ENCODE measurements at regions not wholly inside any gene's neighbourhood (a gene's known extent, or its start where the extent isn't known, plus 50 kb on each side); places are given as distances from the start of the nearest gene placed in this dataset.
"Not testable (repeated sequence)": the region's sequence is repeated elsewhere in the genome, so short reads cannot be mapped to it uniquely, and the experiment has no call there.

DNA sequence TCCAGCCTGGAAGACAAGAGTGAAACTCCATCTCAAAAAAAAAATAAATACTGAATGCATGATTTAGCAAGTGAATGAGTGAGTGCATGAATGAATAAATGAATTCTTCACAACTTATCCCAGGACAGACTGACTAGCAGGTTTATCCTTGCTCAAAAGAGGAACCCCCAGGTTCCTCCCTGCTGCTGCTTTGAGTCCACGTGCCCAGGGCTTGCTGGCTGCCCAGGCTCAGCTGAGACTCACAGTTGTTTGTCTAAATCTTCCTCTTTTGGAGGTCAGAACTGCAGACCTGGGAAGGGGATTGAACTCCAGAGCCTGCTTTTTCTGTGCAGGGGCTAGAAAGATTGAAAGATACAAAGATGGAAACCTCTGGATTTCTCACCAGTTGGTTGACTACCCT lies 117.4 kb upstream of the TMEM45B start:
- no peak for DNase-seq (ENCODE audit: low read depth, low spot score)

DNA sequence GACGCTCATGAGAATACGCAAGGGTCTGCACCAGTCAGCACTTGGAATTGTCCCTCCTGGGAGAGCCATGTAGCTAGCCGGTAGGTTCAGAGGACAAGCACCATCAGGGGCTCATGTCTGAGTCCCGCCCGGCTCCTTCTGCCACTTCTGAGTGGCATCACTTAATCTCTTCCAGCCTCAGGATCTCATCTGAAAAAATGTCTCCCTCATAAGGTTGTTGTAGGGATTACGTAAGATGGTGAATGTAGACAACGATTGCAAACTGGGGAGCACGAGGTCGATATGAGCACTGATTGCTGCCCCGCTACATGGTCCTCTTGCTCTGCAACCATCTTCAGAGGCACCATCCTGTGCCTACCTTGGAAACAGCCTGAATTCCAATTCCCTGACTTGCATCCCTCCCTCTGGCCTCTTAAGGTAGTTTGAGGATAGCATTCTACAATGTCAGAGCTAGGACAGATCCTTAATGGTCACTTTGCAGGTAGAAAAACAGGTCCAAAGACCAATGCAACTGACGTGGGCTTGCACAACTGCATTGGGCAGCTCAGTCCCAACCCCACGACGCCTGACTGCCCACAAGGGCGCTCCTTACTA lies 115.8 kb upstream of the TMEM45B start:
- DNase-seq (ENCODE audit: low read depth, low spot score): no peak

DNA sequence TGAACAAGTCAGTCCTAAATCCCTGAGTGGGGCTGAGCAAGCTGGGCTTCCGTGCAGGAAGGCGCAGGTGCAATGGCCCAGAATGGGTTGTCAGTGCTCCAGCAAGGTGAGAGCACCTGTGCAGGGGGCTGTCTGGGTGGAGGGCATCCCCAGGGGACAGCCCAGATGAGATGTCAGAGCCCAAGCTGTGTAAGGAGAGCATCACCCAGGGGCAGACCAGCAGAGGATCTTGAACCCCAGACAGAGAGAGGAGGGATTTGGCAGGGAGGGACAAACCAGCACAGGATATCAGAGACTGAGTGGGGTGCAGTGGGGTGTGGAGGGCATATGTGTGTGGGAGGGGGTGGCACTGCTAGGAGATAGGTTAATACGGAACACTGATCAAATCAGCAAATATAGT lies 114.9 kb upstream of the TMEM45B start:
- no peak for DNase-seq (ENCODE audit: low read depth, low spot score)

DNA sequence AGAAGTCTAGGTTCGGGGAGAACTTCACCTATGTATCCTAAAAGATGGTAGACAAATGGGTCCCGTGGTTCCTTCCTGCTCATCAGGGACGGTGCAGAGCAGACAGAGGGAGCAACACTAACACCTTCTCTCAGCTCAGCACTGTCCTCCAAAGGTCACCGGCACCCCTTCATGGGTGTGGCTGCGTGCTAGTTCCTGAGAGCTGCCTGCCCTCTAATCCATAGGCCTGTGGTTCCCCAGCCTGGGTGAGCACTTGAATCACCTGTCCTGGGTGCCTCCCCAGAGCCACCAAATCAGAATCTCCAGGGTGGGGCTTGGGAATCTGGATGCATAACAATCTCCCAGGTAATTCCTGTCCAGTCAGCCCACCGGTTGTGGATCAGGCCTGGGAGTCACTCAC lies 113.9 kb upstream of the TMEM45B start:
- no peak for DNase-seq (ENCODE audit: low read depth, low spot score)

DNA sequence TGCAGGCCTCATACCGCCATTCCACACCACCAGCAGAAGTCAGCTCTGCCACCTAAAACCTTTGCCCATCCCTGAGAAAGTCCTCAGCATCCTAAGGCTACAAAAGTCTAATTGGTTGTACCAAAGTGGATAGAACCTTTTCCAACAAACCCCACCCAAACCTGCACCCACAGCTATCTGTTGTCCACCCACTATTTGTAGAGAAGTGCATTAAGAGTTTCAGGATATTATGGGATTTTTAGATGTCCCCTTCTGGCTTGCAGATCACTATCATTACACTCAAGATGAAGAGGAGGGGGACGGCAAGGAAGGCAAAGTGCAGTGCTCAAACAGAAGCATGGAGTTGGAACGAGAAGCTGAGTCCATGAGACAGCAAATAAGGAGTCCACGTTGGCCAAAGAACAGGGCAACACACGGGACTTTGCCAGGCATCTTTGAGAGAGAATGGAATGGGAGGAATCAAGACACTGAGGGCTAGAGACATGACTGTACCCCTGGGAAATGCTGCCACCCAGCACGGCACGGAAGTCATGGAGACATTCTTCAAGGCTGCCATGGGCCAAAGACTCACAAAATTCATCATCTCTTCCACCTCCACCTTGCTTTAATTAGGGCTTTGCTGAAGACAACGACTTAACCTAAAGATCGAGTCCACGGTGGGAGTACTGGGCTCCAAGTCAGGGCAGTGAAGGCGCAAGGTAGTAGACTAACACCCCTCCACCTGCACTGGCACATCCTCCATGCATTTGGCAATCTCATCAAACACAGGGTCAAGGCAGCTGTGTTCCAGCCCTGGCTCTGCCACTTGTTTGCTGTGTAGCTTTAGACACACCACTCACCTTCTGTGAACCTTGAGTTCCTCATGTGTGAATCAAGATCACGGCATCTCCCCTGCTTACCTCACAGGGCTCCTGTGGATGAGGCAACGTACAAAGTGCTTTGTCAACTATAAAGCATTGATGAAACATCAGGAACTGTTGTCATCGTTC lies 112.9 kb upstream of the TMEM45B start:
- DNase-seq (ENCODE audit: low read depth, low spot score): no peak

DNA sequence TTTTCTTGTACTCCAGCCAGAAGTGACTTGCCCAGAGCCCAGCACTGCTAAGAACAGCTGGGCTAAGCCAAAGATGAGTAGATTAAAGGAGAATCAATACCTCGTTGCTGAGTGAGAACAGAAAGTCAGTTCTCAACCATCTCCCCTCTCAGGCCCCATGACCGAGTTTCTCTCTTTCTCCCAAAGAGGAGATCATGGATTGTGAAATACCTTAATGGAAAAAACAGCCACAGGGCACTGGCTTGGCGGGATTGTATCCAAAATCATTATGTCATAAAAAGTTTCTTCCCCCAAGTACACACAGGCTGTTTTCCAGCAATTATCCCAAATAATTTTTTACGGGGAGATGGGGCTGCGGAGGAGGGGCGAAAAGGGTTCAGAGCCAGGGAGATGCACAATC lies 111.8 kb upstream of the TMEM45B start:
- DNase-seq (ENCODE audit: low read depth, low spot score): no peak

DNA sequence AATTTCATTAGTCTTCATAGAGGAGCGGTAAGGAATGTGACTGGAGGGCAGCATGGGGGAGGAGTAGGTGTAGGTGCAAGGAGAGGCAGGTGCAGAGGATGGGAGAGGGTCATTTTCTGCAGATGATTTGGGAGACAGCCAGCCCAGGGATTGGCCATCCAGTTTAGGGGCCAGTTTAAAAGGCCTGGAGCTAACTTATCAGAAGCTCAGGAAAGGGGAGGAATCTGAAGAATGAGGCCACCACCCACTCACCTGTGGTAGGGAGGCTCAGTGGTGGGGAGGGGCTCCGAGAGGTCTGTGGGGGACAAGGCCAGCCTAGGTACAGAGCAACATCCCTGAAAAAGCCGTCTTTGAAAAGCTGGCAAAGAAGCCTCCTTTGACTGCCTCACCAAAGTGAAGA lies 110.8 kb upstream of the TMEM45B start:
- DNase-seq (ENCODE audit: low read depth, low spot score): no peak

DNA sequence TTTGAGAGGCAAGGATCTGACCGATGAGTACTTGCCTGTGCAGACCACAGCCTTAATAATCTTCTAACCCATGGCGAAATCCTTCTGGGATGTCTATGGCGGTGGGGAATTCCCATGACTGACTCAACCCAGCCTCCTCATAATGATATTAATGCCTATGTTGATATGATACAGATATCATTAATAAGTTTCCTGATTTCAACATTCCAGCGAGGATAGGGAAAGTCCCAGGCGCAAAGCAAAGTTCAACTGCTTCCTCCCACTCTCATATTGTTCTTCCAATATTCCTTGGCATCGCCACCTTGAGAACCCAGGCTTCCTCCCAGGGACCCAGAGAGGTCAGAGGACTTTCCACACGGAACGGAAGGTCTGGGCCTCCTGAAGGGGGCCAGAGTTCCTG lies 110.3 kb upstream of the TMEM45B start:
- no peak for DNase-seq (ENCODE audit: low read depth, low spot score)

DNA sequence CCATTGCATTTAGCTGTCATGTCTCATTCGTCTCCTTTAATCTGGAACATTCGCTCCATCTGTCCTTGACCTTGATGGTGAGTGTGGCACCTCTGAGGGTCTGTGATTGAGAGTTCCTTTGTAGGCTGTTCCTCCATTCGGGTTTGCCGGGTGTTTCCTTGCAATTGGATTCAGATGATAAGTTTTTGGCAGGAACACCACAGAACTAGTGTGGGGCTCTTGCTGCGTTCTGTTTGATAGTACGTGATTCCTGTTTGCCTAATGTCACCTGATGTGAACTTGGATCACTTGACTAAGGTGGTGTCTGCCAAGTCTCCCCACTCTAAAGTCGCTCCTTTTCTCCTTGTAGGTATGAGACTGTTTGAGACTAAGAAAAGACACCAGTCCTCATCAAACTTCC lies 109.7 kb upstream of the TMEM45B start:
- no peak for DNase-seq (ENCODE audit: low read depth, low spot score)

DNA sequence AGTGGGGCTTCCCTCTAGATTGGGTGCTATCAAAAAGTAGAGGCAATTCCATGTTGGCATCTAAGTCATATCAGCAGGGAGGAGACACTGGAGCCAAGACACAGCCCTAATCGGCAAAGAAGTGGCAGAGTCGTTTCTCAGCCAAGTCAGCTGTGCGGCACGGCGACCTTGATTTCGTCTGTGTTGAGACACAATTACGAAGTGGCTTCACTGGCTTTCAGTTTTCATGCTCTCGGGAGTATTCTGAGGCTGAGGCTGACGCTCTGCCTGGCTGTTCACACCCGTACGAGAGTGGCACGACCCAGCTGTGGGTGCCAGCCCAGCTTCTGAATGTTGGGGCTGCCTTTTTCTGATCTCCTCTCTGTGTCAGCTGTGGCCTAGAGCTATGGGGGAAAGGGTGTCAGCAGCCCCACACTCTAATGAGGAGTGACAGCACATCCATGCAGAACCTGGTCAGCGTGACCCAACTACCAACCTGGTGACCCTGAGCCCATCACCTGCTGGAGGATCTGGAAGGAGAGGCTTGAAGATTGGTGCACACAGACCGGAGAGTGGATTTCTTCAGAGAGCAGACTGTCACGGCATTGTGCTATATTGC lies 105.7 kb upstream of the TMEM45B start:
- no peak for DNase-seq (ENCODE audit: low read depth, low spot score)

DNA sequence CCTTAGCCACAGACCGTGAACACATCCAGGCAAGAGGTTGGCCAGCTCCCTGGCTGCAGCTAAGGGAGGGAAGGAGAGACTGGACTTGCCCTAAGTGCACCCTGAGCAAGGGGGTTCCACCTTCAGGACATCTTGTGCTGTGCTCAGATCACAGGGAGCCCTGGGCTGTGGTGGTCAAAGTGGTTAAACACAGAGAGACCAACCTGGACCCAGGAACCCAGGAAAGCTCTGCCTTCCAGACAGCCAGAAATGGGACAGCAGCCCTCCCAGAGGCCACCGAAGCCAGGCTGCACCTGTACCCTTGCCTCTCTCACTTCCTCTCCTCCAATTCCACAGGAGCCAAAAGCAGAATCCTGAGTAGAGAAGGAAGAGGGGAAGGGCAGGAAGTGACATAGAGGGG lies 105.2 kb upstream of the TMEM45B start:
- no peak for DNase-seq (ENCODE audit: low read depth, low spot score)

DNA sequence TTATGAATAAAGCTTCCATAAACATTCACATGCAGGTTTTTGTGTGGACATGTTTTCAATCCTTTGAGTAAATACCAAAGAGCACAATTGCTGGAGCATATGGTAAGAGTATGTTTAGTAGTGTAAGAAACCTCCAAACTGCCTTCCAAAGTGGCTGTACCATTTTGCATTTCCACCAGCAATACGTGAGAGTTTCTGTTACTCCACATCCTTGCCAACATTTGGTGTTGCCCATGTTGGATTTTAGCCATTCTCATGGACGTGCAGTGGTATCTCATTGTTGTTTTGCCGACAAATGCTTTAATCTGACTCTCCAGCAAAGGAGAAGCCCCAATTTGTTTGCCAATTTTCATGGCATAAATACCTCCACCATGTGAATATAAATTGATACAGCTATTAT lies 103.9 kb upstream of the TMEM45B start:
- DNase-seq (ENCODE audit: low read depth, low spot score): no peak

DNA sequence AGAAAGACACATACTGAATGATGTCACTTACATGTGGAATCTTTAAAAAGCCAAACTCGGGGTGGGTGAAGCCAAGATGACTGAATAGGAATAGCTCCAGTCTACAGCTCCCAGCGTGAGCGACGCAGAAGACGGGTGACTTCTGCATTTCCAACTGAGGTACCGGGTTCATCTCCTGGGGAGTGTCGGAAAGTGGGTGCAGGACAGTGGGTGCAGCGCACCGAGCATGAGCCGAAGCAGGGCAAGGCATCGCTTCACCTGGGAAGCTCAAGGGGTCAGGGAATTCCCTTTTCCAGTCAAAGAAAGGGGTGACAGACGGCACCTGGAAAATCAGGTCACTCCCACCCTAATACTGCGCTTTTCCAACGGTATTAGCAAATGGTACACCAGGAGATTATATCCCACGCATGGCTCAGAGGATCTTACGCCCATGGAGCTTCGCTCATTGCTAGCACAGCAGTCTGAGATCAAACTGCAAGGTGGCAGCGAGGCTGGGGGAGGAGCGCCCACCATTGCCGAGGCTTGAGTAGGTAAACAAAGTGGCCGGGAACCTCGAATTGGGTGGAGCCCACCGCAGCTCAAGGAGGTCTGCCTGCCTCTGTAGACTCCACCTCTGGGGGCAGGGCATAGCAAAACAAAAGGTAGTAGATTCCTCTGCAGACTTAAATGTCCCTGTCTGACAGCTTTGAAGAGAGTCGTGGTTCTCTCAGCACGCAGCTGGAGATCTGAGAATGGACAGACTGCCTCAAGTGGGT lies 103.0 kb upstream of the TMEM45B start:
- DNase-seq (ENCODE audit: low read depth, low spot score): not testable (repeated sequence)

DNA sequence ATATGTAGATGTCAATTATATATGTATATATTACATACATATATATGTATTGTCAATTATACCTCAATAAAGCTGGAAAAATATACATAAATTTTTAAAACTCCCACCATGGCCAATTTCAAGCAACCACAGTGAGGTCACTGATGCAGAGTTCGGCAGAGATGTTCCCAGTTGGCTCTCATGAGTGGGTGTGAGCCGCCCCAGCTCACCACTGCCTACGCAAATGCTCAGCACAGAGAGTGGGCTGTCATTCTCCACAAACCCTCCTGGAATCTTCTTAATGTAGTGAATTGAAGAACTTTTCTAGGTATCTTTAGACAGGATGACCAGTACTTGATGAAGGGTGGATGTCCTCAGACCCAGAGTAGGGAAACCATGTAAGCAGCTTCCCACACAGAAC lies 96.6 kb upstream of the TMEM45B start:
- no peak for DNase-seq (ENCODE audit: low read depth, low spot score)

DNA sequence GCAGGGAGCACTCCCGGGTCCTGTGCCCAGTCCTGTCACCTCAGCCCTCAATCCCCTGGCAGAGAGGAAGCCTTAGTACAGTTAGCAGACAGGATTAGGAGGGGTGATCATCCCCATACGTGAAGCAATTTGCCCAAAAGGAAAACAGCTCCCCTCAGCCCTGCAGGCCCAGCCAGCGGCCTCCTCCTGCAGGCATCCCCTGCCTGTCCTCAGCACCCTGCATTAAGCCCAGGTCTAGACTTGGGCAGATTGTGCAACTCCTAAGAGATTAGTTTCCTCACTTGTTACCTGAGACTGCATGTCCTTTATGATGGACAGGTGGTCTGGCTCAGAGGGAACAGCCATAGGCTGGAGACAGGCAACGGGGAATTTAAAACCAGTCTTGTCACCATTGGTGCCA lies 95.5 kb upstream of the TMEM45B start:
- no peak for DNase-seq (ENCODE audit: low read depth, low spot score)

DNA sequence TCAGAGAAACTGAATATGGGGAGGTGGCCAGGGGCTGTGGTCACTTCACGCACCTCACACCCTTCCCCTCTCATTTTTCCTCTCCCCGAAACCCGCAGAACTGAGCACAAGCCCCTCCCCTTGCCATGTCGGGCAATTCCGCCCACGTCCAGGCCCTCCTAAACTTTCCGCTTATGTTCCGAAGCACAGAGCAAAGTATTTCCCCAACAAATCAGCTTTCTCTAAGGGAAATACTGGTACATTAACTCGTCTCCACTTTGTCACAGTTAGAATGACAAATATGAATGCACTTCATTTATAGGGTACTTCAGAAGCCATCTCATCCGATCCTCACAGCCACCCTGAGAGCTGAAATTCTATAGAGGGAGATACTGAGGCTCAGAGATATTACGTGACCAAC lies 94.7 kb upstream of the TMEM45B start:
- no peak for DNase-seq (ENCODE audit: low read depth, low spot score)

DNA sequence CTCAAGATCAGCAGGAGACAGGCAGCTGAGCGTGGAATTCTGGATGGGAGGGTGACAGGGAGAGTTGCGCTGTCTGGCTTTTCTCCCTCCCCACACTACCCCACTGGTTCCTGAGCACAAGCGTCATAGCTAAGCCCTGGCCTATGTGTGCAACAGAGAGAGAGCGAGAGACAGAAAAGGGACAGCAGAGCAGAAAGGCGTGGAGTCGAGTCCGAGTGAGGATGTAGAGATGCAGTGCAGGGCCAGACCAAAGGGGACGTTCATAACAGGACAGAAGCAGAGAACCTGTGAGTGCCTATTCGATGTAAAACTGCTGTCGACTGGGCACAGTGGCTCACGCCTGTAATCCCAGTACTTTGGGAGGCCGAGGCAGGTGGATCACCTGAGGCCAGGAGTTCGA lies 94.0 kb upstream of the TMEM45B start:
- DNase-seq (ENCODE audit: low read depth, low spot score): no peak

DNA sequence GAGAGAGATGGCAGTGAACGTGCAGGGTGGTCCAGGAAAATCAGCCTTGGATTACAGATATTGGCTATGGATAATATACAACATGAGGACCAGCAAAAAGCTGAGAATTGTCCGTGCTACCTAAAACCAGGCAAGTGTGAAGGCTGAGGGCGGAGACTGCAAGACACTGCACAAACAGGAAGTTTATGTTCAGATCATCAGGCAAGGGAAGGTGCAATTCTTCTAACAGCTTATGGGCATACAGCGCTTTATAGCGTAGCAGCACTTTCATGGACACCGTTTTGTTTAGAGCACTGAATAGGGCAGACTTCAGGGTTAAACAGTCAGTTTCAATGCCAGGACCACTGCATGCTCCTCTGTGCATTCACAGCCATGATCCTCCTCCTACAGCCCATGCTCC lies 93.1 kb upstream of the TMEM45B start:
- DNase-seq (ENCODE audit: low read depth, low spot score): no peak

DNA sequence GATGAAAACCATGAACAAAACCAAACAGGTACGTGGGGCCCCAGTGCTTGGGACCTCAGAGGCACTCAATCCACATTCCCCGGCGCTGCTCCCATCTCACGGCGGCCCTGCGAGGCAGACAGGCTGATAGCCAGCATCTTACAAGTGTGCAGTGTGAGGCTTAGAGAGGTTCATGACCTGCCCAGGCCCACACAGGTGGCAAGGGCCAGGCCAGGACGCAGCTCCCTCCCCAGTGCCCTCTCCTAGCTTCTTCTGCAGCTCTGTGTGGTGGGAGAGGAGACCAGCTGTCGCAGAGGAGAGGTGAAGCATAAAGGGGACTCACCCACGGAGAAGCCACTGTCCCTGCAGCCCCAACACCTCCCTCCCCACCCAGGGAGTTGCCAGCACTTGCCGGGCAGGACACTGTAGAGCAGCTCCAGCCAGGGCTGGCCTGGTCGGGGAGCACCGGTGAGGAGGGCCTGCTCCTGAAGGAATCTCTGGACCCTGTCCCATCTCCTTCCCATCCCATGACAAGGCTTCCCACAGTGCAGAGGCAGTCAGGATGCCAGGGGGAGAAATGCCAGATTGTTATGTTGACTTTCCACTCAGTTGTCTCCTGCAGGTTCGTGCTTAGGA lies 92.4 kb upstream of the TMEM45B start:
- no peak for DNase-seq (ENCODE audit: low read depth, low spot score)

DNA sequence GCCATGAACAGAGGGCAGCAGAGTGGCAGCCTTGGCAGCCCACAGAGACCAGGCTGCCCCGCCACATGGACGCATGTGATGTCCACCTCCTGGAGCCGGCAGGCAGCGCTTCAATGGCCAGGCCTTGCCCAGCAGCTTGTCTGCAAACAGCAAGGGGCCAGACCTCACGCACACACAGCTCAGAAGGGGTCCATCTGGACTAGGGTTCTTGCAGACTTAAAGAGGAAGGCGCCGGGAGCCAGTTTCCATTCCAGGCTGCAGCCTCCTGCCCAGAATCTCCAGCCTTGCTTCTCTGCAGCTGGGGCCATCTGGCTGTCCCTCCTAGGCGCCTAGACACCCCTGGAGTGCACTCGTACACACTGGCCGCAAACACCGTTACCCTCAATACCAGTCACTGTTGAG lies 91.9 kb upstream of the TMEM45B start:
- no peak for DNase-seq (ENCODE audit: low read depth, low spot score)

DNA sequence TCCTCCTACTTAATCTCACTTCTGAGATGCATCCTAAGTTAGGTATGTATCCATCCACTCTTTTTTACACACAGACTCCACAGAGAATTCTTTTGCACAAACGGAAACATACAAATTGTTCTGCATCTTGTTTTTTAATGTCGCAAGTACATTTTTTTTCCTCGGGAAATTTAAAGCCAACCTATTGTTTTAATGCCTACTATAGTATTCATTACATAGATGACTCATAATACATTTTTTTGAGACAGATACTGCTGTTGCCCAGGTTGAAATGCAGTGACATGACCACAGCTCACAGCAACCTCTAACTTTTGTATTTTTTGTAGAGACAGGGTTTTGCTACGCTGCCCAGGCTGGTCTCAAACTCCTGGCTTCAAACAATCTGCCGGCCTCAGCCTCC lies 90.8 kb upstream of the TMEM45B start:
- DNase-seq (ENCODE audit: low read depth, low spot score): no peak

DNA sequence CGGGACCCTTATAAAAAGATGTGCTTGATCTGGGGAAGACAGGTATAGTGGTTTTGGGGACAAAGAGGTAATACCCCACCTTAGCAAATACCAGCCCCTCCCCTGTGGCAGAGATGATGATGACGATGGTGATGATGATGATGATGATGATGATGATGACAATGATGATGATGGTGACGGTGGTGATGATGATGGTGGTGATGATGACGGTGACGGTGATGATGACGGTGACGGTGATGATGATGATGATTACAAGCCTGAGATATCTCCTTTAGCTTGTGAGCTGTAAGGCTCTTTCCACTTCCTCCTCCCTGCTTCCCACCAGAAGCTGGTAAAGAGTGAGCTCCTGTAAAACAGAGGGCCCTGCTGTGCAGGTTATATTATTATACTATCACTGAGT lies 89.5 kb upstream of the TMEM45B start:
- no peak for DNase-seq (ENCODE audit: low read depth, low spot score)

Measured in brain pericyte (primary cell).